Amygdala (tissue), 56 donors: ENCODE measurements at regions not wholly inside any gene's neighbourhood (a gene's known extent, or its start where the extent isn't known, plus 50 kb on each side); places are given as distances from the start of the nearest gene placed in this dataset.
A peak's percentile ranks its signal among the peaks of the same experiment; 100 is the strongest.
"Not testable (repeated sequence)": the region's sequence is repeated elsewhere in the genome, so short reads cannot be mapped to it uniquely, and the experiment has no call there.

Experiments
- DNase-seq, 56 donors: peaks; one replicate each; lab custom pipeline; 2025; lab: John Stamatoyannopoulos, UW

DNA sequence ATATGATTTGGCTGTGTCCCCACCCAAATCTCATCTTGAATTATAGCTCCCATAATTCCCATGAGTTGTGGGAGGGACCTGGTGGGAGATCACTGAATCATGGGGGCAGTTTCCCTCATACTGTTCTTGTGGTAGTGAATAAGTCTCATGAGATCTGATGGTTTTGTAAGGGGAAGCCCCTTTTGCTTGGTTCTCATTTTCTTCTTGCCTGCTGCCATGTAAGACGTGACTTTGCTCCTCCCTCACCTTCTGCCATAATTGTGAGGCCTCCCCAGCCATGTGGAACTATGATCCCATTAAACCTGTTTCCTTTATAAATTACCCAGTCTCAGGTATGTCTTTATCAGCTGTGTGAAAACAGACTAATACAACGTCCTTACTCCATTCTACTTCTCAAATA is 108.5 kb upstream of the SCAF8 start:
- not testable (repeated sequence) for DNase-seq

DNA sequence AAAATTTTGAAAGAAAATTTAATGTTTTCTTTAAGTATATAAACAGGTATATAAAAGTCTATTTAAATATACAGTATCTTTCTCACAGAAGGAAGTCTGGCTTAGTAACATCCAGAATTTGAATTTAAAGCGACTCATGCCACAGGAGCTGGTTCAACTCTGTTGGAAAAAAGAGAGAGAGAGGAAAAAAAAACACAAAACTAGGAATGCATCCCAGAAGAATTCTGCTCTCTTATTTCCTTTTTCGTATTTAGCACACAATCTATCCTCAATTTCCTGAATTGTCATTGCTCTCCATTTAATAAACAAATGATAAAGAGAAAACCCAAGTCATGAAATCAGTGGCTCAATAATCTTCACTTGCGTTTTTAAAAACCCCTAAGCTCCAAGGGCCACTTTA is 107.5 kb upstream of the SCAF8 start:
- DNase-seq = no peak

DNA sequence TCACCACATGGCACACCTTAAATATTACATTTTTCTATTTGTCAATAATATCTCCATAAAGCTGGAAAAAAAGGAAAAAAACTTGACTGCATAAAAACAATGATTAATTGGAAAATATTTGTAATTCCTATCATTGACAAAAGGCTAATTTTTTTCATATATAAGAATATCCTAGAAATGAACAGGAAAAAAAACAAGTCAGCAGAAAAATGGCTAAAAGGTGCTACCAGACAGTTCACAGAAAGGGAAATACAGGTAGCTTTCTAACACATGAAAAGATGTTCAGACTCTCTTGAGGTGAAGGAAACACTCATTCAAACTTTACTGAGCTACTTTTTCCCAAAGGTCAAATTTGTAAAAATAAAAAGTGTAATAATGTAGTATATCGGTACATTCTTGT is 104.1 kb upstream of the SCAF8 start:
- no peak for DNase-seq

DNA sequence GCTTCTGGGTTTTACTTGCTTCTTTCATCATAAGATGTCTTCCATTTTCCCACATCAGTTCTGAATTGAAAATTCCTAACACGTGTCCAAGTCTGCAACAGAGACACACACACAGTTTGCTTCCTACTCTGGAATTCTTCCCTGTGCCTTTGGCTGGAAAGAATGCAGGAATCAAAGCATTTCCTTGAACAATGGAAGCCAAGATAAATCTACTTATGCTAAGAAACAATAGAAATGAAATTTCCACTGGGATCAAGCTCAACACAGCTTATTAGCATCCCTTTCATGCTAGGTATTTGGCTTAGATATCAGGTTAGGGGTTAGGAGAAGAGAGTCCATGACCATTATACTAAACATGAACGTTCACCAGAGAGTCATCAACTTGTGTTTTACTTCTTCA is 101.1 kb upstream of the SCAF8 start:
- no peak for DNase-seq

DNA sequence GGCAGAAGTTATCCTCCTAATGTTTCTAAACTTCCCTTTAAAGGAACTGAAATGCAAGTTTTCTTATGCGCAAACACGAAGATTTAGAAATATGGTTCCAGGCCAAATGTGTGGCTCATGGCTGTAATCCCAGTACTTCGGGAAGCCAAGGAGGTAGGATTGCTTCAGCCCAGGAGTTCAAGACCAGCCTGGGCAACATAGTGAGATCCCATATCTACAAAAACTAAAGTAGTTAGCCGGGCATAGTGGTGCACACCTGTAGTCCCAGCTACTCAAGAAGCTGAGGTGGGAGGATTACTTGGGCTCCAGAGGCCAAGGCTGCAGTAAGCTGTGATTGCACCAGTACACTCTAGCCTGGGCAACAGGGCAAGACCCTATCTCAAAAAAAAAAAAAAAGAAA is 95.8 kb upstream of the SCAF8 start:
- no peak for DNase-seq

DNA sequence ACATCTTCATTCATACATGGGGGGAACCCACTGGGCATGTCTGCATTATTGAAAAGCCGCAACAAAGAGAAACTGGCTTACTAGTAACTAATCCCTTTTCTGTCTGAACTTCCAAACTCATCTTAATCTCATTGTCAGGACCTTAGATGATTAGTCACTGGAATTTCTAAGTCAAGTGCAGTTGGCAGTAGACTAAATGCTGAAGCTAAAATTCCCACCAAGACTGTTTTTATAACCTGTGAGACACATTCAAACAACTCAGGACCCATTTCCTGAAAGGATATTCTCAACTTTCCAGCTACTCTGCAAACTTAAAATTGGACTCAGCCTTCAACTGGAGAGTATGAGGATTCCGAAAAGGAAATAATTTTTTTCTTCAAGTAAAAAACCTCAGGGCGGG is 94.8 kb upstream of the SCAF8 start:
- DNase-seq = no peak

DNA sequence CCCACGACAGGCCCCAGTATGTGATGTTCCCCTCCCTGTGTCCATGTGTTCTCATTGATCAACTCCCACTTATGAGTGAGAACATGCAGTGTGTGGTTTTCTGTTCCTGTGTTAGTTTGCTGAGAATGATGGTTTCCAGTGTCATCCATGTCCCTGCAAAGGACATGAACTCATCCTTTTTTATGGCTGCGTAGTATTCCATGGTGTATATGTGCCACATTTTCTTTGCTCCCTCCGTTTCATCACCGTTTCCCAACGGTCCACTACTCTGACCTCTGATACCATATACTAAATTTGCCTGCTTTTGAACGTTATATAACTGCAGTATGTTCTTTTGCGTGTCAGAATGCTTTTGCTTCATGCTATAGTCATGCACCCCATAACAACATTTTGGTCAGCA is 94.0 kb upstream of the SCAF8 start:
- not testable (repeated sequence) for DNase-seq

DNA sequence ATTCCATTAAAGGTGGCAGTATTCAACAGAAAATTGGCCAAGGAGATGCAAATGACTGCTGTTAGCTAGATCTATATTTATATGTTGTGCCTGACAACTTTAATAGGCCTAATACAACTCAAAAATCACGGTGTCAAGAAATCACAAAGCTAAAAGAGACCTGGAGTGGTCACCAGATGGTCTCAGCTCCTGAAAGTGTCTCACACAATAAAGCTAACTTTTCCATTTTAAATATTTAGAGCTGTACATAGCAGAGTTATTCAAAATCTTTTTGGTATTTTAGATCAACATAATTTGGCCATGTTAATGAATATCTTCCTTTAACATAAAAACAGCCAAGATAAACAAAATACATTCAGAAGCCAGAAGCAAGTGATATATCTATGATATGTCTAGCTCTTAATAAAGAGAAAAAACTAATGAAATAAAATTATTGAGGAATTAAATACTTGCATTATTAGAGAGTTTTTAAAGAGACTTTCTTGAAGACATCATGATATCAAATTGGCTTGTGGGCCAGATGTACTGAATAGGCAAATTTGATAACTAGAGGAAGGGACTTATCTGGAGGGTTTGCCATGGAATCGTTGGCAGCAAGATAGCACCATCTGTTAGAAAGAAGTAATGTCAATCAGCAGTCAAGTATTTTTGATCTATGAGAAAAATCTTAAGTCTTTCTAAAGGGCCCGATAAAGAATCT is 84.9 kb upstream of the SCAF8 start:
- no peak for DNase-seq

DNA sequence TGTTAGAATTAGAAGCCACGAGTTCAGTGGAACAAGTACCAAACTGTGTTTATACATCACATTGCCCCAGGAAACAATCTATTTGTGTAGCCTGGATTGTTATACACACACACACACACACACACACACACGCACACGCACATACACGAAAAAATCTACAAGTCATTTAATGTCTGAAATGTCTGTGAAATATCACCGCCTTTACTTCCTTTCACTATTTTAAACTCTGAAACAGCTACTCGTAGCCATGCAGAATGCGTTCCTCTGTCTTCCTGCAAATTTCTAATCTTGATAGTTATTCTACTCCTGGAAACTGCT is 84.4 kb upstream of the SCAF8 start:
- no peak for DNase-seq

DNA sequence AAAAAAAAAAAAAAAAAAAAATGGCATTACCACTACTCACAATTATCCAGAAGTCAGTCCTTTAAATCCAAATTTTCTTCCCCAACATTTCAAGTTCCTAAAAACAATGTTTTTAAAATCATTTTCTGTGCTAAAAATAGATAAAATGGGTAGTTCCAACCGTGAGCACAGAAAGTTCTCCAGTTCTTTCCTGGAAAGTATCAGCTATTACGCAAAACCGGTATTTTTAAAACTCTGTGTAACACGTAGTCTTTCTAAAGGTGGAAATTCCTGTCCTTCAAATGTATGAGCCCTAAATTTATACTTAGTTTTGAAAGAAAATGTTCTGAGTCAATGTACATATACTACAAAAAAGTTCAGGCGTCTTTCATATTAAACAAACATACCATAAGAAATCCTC is 83.5 kb upstream of the SCAF8 start:
- no peak for DNase-seq

DNA sequence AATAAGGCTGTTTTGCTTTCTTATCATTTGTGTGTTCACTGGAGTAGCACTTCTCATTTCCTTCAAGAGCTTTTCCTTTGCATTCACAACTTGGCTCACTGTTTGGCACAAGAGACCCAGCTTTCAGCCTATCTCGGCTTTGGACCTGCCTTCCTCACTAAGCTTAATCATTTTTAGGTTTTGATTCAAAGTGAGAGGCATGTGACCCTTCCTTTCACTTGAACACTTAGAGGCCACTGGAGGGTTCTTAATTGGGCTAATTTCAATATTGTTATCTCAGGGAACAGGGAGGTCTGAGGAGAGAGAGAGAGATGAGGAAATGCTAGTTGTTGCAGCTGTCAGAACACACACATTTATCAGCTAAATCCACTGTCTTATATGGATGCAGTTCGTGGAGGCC is 82.9 kb upstream of the SCAF8 start:
- DNase-seq = no peak

DNA sequence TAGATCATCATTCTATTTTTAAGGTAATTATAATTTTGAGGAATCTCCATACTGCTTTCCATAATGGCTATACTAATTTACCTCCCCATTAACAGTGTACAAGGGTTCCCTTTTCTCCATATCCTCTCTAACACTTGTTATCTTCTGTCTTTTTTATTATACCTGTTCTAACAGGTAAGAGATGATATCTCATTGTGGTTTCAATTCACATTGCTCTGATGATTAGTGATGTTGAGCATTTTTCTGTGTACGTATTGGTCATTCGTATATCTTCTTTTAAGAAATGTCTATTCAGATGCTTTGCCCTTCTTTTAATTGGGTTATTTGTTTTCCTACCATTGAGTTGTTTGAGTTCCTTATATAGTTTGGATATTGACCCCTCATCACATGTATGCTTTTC is 81.6 kb upstream of the SCAF8 start:
- DNase-seq = no peak

DNA sequence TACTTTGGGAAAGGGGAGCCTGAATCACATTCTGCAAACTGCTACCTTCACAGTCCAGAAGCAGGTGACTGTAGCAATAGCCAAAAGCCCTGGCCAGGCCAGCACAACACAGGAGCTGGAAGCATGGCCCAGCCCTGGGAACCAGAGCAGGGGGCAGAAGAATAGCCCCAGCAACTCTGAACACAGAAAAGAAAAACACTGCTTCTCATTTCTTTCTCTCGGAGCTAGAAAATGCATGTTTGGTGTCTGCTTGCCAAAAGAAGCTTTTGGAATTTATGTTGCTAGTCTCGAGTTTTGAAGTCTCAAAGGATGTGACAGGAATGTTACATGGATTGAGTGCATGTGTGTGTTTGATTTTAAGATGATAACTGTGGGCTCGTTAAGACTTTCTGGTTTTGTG is 79.8 kb upstream of the SCAF8 start:
- no peak for DNase-seq

DNA sequence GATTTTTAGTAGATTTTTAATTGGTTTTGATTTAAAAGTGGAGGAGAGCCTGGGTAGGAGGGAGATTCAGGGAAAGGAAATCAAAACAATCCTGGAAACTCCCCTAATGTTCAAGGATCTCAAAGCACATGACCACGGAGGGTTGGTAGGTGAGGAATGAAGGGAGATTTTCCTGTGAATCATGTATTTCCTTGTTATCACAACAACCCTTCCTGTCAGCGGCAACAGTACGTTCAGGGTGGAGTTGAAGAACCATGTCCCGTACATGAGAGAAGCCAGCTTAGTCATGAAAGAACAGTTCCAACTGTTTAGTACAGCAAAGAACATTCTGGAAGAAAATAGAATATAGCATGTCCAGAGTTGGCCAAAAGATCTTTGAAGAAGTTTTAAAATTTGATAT is 79.4 kb upstream of the SCAF8 start:
- DNase-seq = no peak

DNA sequence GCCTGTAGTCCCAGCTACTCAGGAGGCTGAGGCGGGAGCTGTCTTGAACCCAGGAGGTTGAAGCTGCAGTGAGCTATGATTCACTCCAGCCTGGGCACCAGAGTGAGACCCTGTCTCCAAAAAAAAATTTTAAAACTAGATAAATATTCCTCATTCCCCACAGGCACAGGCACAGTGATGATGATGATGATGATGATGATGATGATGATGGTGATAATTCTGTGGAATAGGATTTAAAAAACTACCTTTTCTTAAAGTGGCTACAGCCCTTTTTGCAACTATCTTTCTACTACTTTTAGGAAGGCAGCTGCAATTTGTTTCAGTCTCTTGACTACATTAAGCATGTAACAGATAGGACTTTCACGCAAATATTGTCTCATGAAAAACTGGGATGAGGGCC is 76.6 kb upstream of the SCAF8 start:
- no peak for DNase-seq

DNA sequence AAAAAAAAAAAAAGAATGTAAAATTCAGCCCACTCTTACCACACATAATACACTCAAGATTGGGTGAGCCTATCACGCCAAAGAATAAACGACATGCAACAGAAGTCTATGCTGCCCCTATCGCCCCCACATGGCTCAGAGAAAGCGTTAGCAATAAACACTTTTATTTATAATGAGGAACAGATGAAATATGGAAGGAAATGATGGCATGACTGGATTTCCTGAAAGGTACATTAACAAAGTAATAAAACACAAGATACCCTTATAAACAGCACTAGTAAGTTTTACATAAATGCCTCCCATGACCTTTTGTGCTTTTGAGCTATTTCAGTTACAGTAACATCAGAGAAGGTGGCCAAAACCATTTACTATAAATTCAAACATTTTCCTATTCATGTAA is 71.4 kb upstream of the SCAF8 start:
- DNase-seq = no peak

DNA sequence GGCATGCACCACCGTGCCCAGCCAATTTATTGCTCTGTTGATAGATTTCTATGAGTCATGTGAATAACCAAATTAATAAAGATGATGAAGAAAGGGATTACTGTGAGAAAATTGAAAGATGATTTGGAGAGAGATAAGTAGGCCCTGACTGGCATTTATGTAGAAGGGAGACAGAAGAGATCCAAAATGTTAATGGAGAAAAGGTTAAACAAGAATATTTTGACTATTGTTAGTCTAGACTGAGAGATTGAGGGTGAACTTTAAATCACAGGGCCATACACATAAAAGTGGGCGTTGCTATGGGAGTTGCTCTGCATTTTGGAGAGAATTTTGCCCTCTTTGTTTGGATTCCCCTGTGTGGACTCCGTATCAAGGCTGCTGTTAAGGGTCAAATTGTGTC is 68.9 kb upstream of the SCAF8 start:
- DNase-seq = no peak

DNA sequence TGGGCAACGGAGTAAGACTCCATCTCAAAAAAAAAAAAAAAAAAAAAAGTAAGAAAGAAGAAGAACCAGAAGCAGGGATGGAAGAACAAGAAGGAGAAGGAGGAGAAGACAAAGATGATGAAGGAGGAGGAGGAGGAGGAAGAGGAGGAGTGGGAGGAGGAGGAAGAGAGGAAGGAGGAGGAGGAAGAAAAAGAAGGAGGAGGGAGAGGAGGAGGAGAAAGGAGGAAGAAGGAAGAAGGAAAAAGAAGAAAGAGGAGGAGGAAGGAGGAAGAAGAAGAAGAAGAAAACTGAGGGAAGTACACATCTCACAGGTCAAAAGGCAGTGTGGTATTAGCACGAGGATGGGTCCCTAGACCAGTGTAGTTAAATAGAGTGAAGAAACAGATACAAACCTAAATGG is 65.1 kb upstream of the SCAF8 start:
- no peak for DNase-seq

DNA sequence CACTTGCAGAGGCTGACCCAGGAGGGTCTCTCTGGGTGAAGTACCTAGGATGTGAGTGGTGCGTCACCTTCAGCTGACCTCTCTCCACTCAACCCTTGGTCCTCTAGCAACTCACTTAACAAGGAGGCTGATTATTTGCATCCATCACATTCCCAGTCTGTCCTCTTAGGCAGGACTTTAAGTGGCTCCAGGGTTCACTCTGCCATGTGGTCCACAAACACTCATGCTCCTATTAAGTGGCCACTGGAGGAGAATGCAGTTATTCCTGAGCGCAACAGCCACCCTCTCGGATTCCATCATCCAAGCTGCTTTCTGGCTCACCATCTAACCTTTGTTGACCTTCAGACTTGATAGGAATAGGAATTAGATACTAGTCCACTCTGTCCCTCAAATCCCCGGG is 61.1 kb upstream of the SCAF8 start:
- DNase-seq = no peak

DNA sequence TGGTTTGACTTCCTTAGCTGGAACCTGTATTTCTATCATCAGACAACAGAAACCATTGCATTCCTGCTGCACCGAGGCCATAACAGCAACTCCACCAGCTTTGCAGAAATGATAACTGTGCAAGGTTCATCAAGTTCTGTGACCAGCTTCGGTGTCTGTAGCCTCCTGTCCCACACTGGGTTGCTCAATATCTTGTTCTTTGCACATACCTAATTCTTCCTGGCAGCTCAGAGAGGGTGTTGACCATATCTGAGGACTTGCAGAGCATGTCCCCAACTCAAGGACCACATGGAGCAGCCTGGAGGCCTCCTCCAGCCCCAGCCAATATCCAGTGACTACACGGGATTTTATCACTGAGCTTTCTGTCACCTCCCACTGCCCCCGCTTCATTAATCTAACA is 59.3 kb upstream of the SCAF8 start:
- no peak for DNase-seq

DNA sequence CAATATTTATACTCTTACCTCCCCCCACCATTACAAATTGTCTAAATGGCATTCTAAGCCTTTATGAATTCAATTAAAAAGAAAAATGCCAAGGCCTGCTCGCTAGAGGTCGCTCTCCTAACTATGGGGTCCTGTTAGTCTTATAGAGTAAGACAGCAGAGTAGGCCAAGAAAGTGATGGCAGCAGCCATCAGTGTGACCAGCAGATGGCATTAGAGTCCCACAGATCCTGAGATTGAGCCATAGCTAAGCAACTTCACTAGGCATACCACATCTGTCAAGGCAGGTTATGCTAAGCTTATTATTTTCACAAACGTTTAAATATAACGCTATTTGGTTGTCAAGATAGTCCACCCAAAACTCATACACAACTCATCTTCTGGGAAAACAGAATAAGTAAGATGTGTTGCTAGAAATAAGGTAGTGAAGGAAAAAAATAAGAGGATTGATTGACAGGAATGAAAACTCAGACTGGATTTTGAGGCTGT is 57.6 kb upstream of the SCAF8 start:
- DNase-seq = peak in 55 of 56 donors; percentile 3 to 97 (median 76)

DNA sequence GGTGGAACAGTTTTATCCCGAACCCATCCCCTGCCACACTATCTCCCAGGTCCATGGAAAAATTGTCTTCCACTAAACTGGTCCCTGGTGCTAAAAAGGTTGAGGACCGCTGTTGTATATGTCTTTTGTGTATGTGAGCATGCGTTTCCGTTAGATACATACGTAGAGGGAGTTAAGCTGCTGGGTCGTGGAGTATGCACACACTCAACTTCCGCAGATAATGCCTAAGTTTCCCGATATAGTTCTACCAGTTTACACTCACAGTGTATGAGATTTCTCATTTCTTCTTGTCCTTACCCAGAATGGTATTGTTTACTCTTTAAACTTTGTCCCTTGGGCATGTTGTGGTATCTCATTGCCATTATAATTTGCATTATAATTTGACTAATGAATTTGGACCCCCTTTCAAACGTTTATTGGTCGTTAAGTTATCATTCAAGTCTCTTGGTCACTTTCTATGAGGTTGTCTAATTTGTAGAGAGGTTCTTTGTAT is 50.5 kb upstream of the SCAF8 start:
- DNase-seq = no peak
